ENCODE measurements at regions not wholly inside any gene's neighbourhood (a gene's known extent, or its start where the extent isn't known, plus 50 kb on each side); places are given as distances from the start of the nearest gene placed in this dataset.

DNA sequence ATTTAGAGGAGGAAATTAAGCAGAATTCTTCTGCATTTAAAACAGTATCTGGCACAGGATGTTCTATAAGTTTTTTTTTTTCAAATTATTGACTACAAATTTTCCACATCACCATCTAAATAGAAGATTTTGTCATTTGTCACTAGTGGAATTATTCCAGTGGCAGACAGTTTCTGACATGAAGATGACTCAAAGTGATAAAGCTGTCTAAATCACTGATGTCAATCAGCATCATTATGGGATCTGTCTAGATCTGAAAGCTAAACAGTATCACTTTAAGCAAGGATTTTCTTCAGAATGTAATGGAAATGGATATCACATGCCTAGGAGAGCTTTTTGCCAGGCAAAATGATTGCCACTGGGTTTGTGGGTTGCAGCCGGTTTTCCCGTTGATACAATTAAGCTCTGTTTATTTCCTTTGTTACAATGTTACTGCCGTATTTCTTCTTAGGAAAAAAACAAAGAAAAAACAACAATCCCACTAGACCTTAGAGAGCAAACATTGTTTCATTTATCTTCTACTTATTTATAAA, 1657.0 kb upstream of the PRR20A start:
- TF ChIP-seq, protein P1, sequence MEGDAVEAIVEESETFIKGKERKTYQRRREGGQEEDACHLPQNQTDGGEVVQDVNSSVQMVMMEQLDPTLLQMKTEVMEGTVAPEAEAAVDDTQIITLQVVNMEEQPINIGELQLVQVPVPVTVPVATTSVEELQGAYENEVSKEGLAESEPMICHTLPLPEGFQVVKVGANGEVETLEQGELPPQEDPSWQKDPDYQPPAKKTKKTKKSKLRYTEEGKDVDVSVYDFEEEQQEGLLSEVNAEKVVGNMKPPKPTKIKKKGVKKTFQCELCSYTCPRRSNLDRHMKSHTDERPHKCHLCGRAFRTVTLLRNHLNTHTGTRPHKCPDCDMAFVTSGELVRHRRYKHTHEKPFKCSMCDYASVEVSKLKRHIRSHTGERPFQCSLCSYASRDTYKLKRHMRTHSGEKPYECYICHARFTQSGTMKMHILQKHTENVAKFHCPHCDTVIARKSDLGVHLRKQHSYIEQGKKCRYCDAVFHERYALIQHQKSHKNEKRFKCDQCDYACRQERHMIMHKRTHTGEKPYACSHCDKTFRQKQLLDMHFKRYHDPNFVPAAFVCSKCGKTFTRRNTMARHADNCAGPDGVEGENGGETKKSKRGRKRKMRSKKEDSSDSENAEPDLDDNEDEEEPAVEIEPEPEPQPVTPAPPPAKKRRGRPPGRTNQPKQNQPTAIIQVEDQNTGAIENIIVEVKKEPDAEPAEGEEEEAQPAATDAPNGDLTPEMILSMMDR (IDR thresholded peaks at IDR 0.05; ENCODE audit: low read depth, low read length): no peak
- no peak for DNase-seq (ENCODE audit: low read depth, low spot score)
- Histone ChIP-seq H3K4me3 (ENCODE audit: low read depth, low read length) (no peak overlapping the region), H3K9me3 (ENCODE audit: control insufficient read depth, insufficient read depth, low read length) (peaks cover 3% of the 10 kb centered on the region; the same call in 1 of the 2 replicates), H3K27ac (ENCODE audit: low read depth, low read length) (no peak overlapping the region), H3K27me3 (ENCODE audit: control insufficient read depth, insufficient read depth, low read length) (no peaks in the 10 kb centered on the region)
- CTCF ChIA-PET: no interaction called here
- POLR2A ChIA-PET: no interaction called here

DNA sequence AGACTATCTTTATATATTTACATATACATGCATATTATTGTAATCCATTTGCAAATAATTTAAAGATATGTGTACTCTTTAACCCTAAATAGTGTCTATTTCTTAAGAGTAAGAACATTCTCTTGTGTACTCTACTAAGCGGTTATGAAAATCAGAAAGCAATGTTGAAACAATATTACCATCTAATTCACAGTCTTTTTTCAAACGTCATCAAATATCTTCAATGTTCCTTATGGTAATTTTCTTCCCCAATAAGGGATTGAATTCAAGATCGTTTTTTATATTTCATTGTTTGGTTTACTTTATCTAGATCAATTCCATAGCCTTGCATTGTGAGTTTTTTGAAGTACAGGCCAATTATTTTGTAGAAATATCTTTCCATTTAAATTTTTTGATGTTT, 1647.4 kb upstream of the PRR20A start:
- no peak overlapping the region for H3K4me3 ChIP-seq (ENCODE audit: low read depth, low read length)
- no peak for DNase-seq (ENCODE audit: low read depth, low spot score)
- POLR2A ChIA-PET: no interaction called here
- TF ChIP-seq, protein P1 (IDR thresholded peaks at IDR 0.05; ENCODE audit: low read depth, low read length): no peak
- peaks cover 6% of the 10 kb centered on the region for H3K9me3 ChIP-seq (ENCODE audit: control insufficient read depth, insufficient read depth, low read length)
- CTCF ChIA-PET: no interaction called here
- H3K27me3 ChIP-seq (ENCODE audit: control insufficient read depth, insufficient read depth, low read length): no peaks in the 10 kb centered on the region
- no peak overlapping the region for H3K27ac ChIP-seq (ENCODE audit: low read depth, low read length)

DNA sequence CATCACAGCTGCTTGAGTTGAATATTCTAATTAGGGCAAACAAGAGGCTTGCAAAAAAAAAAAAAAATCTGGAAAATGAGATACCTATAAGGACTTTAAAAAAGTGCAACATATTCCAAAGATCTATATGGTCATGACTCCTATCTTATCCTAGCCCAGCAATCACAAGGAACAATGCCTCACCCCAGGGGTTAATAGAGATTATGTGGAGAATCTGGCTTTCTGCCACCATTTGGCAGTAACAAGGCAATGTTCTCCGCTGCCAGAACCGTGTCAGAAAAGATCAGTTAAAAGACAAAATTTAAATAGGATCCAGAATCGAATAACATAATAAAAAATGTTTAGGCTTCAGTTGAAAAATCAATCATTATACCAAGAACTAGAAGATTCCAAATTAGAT, 1643.2 kb upstream of the PRR20A start:
- ChIA-PET CTCF (no interaction called here), POLR2A (no interaction called here)
- Histone ChIP-seq H3K27me3 (ENCODE audit: control insufficient read depth, insufficient read depth, low read length) (no peaks in the 10 kb centered on the region), H3K27ac (ENCODE audit: low read depth, low read length) (no peak overlapping the region), H3K9me3 (ENCODE audit: control insufficient read depth, insufficient read depth, low read length) (peaks cover 18% of the 10 kb centered on the region), H3K4me3 (ENCODE audit: low read depth, low read length) (no peak overlapping the region)
- no peak for DNase-seq (ENCODE audit: low read depth, low spot score)
- TF ChIP-seq, protein P1 (IDR thresholded peaks at IDR 0.05; ENCODE audit: low read depth, low read length): no peak

DNA sequence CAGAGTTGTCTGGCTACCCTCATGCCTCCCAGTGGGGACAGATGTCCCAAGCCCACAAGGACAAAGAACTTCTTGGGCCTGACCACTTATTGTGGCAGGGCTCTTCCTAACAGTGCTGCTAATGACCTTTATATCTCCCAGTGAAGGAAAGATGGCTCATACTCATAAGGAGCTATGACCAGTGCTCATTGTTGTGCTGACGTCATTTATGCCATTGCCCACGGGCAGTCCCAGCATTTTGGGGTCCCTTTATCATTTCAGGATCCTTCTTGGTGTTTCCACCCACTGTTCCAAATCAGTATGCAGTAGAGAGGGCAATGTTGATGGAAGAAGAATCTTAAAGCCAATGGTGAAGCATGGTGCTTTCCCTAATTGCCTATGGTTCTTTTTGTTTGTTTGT, 1640.0 kb upstream of the PRR20A start:
- CTCF ChIA-PET: no interaction called here
- peaks cover 18% of the 10 kb centered on the region for H3K9me3 ChIP-seq (ENCODE audit: control insufficient read depth, insufficient read depth, low read length)

DNA sequence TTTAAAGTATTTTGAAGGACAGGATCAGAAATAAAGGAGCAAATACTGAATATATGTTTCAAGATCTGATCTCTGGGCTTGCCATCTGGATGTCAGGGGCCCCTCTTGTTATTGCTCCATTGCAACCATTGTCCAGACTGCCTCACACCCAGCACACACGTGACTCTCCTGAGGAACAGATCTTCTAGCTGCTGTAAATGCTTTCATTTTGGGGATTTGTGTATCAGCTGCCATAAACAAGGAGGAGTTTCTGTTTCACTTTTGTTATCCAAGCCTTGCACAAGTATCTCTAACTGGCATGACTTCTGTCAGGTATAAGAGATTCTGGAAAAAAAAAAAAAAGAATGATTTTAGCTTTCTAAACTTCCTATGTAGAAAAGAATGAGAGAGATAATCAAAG, 1624.1 kb upstream of the PRR20A start:
- CTCF ChIA-PET: no interaction called here
- DNase-seq (ENCODE audit: low read depth, low spot score): no peak
- TF ChIP-seq, protein P1 (IDR thresholded peaks at IDR 0.05; ENCODE audit: low read depth, low read length): no peak

More for the DNA sequence above, 1640.0 kb upstream of the PRR20A start:
- Histone ChIP-seq H3K4me3 (ENCODE audit: low read depth, low read length) (no peak overlapping the region), H3K27ac (ENCODE audit: low read depth, low read length) (no peak overlapping the region), H3K27me3 (ENCODE audit: control insufficient read depth, insufficient read depth, low read length) (no peaks in the 10 kb centered on the region)
- no peak for DNase-seq (ENCODE audit: low read depth, low spot score)
- TF ChIP-seq, protein P1 (IDR thresholded peaks at IDR 0.05; ENCODE audit: low read depth, low read length): no peak
- POLR2A ChIA-PET: no interaction called here

More for the DNA sequence above, 1624.1 kb upstream of the PRR20A start:
- Histone ChIP-seq H3K27ac (ENCODE audit: low read depth, low read length) (no peak overlapping the region), H3K27me3 (ENCODE audit: control insufficient read depth, insufficient read depth, low read length) (no peaks in the 10 kb centered on the region), H3K4me3 (ENCODE audit: low read depth, low read length) (no peak overlapping the region), H3K9me3 (ENCODE audit: control insufficient read depth, insufficient read depth, low read length) (no peaks in the 10 kb centered on the region)
- POLR2A ChIA-PET: no interaction called here

Data from AG04450 (cell line).